HEK293T (cell line): ENCODE measurements at regions not wholly inside any gene's neighbourhood (a gene's known extent, or its start where the extent isn't known, plus 50 kb on each side); places are given as distances from the start of the nearest gene placed in this dataset.

Experiments used
- CTCF ChIA-PET: fragments of 350-600 bp; formaldehyde crosslinking; extraction: SDS; loops from one replicate; lab custom pipeline; 2021; ENCODE audit warnings: antibody characterized with exemption, inconsistent platforms; lab: Yijun Ruan, JAX
- POLR2A ChIA-PET: fragments of 350-600 bp; formaldehyde crosslinking; extraction: SDS; loops from one replicate; lab custom pipeline; 2020; ENCODE audit warnings: antibody characterized with exemption, inconsistent platforms; lab: Yijun Ruan, JAX
- DNase-seq: peaks from one replicate; pipeline ENCODE4 v3.0.0; 2012; ENCODE audit warnings: mixed read lengths; ENCODE audit errors: extremely low spot score
- ARNT ChIP-seq: fragments of 450-650 bp; IDR thresholded peaks from 2 replicates; pipeline ENCODE4 v1.6.1; 2017; ENCODE audit warnings: mild to moderate bottlenecking
- BHLHE40 ChIP-seq: fragments of 450-650 bp; IDR thresholded peaks from 2 replicates; pipeline ENCODE4 v1.6.1; 2016; ENCODE audit warnings: mild to moderate bottlenecking, moderate library complexity, borderline replicate concordance
- CTBP1 ChIP-seq: fragments of 450-650 bp; IDR thresholded peaks from 2 replicates; pipeline ENCODE4 v1.6.1; 2016; ENCODE audit warnings: borderline replicate concordance
- ELF4 ChIP-seq: fragments of 450-650 bp; IDR thresholded peaks from 2 replicates; pipeline ENCODE4 v1.6.1; 2017; ENCODE audit warnings: antibody characterized with exemption
- FOXA1 ChIP-seq: fragments of 450-650 bp; IDR thresholded peaks from 2 replicates; pipeline ENCODE4 v1.6.1; 2016; ENCODE audit warnings: mild to moderate bottlenecking
- FOXK2 ChIP-seq: fragments of 450-650 bp; IDR thresholded peaks from 2 replicates; pipeline ENCODE4 v1.6.1; 2016; ENCODE audit warnings: mild to moderate bottlenecking
- FOXM1 ChIP-seq: fragments of 450-650 bp; IDR thresholded peaks from 2 replicates; pipeline ENCODE4 v1.6.1; 2017; ENCODE audit warnings: mild to moderate bottlenecking, borderline replicate concordance
- HDGF ChIP-seq: fragments of 450-650 bp; IDR thresholded peaks from 2 replicates; pipeline ENCODE4 v1.6.1; 2017; ENCODE audit warnings: antibody characterized with exemption, borderline replicate concordance
- L3MBTL2 ChIP-seq: fragments of 450-650 bp; conservative IDR thresholded peaks from 2 replicates; pipeline ENCODE4 v1.6.1; 2016; ENCODE audit warnings: mild to moderate bottlenecking
- LEF1 ChIP-seq: fragments of 450-650 bp; IDR thresholded peaks from 2 replicates; pipeline ENCODE4 v1.6.1; 2017; ENCODE audit warnings: mild to moderate bottlenecking, borderline replicate concordance
- NFRKB ChIP-seq: fragments of 450-650 bp; IDR thresholded peaks from 2 replicates; pipeline ENCODE4 v1.6.1; 2016; ENCODE audit warnings: mild to moderate bottlenecking, moderate library complexity
- PKNOX1 ChIP-seq: fragments of 450-650 bp; IDR thresholded peaks from 2 replicates; pipeline ENCODE4 v1.6.1; 2016
- SP1 ChIP-seq: fragments of 450-650 bp; IDR thresholded peaks from 2 replicates; pipeline ENCODE4 v1.6.1; 2017
- SUZ12 ChIP-seq: fragments of 450-650 bp; IDR thresholded peaks from 2 replicates; pipeline ENCODE4 v1.6.1; 2016; ENCODE audit warnings: mild to moderate bottlenecking
- TARDBP ChIP-seq: fragments of 450-650 bp; IDR thresholded peaks from 2 replicates; pipeline ENCODE4 v1.6.1; 2016
- ZNF384 ChIP-seq: fragments of 450-650 bp; IDR thresholded peaks from 2 replicates; pipeline ENCODE4 v1.6.1; 2016

DNA sequence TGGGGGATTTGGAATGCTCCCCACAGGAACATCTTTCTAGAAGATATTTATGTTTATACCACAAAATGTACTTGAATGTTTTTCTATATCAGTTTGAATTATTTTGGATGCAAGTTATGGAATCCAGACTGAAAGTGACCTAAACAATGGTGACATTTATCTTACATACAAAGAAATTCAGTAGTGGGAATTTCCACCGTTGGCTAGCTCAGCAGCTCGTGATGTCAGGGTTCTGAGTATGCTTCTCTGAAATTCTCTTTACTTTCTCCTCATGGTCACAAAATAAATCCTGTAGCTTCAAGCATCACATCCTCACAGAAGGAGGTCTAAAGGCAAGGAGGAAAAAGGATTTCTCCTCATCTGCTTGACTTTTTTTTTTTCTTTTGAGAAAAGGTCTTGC, 105.3 kb downstream of the AKAIN1 start:
- no peak for DNase-seq
- TF ChIP-seq FOXM1 (no peak), CTBP1 (no peak)
- ChIA-PET POLR2A (no interaction called here), CTCF (interaction anchor here (0.6 kb wide), 1 partner anchor 27 kb away, joined by 3 read pairs; no protein-coding TSS in a partner anchor)

DNA sequence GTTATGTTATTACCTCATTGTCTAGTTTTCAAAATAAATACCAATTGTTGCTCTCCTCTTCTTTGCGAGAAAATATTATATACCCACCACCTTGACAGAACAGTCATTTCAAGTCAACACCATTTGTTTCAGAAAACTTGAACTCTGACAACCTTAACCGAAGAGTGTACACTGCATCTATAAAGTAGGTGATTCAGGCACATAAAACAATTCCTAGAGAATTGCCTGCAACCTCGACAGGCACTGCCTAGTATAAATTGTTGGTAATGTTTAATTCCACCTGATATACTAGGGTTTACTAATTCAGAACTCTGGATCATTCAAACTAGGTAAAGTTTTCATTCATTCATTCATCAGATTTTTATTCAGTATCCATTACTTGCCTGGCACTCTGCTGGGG, 121.8 kb downstream of the AKAIN1 start:
- TF ChIP-seq FOXK2 = no peak
- TF ChIP-seq PKNOX1 = no peak
- TF ChIP-seq FOXM1 = no peak
- TF ChIP-seq CTBP1 = no peak
- no peak for TF ChIP-seq TARDBP
- TF ChIP-seq L3MBTL2 = no peak
- no peak for TF ChIP-seq FOXA1
- no peak for TF ChIP-seq ZNF384
- CTCF ChIA-PET = no interaction called here
- no peak for DNase-seq
- POLR2A ChIA-PET = no interaction called here

DNA sequence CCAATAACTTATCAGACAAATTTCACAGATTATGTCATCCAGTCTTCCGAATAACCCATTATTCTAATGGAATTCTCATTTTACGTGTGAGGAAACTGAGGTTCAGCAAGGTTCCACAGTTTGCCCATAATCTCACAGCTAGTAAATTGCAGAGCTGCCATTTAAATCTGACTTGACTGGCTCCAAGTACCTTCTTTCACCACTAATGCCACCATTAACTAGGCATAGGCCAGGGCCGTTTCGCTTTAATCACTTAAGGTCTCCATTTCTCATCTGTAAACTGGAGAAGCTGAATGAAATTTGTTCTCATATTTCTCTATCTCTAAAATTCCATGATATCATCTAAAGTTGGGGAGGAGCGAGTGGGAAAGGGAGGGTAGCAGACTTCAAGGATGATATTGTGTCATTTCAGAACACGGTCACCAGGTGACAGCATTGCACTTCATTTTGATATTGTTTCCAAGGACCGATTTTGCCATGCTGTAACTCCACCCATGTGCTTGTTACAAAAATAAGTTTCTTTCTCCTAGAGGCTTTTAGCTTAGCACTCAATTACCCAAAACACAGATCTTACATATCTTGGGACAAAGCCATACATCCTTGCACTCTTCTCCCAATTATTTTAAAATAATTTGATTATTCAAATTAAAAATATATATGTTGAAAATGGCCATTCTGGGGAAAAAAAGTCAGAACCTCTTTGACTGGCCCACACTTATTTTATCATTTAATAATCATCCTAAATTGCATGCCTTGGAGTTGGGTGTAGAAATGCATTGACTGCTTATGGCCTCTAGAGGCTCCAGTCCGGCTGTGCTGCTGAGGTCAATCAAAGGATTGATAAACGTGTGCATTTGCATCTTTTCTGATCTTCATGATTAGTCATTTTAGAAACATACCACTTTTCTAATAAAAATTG, 123.8 kb downstream of the AKAIN1 start:
- TF ChIP-seq ZNF384 = no peak
- TF ChIP-seq BHLHE40 = no peak
- no peak for TF ChIP-seq PKNOX1
- peak; percentile 26 for DNase-seq
- ChIA-PET POLR2A (no interaction called here), CTCF (interaction anchor here (0.6 kb wide), 1 partner anchor 477 kb away, joined by 3 read pairs; no protein-coding TSS in a partner anchor)

GRCh38 chr18:5068851-5069250, 128.2 kb downstream of the AKAIN1 start:
- TF ChIP-seq SP1 = no peak
- no peak for TF ChIP-seq ELF4
- TF ChIP-seq FOXK2 = no peak
- TF ChIP-seq L3MBTL2 = no peak
- no peak for TF ChIP-seq LEF1

DNA sequence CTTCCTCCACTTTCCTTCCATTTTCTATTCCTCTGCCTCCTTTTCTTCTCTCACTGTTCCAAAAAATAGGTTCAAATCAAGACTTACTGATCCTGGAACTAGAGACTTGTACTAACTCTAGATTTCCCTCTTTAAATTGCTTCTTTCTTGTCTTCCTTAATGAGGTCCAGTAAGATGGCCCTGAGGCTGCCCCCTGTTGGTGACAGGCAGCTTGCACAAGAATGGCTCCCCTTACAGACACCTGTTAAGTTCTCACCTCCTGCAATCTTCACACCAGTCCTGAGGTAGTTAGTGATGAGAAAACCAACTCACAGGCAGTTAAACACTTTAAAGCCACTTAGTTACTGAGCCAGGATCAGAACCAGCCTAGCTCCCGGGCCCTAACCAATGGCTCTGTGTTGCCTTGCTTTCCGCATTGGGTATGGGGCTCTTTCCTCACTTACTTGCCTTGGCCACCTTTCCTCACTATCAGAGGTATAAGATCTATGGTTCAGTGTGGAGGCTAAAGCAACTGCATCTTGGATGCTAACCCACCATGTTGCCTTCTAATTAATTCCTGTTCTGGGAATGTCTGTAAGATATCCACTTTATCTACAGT, 130.6 kb downstream of the AKAIN1 start:
- POLR2A ChIA-PET = no interaction called here
- CTCF ChIA-PET = no interaction called here
- peak; percentile 7 for DNase-seq
- TF ChIP-seq NFRKB (no peak), CTBP1 (no peak), ELF4 (no peak), FOXK2 (no peak), L3MBTL2 (no peak), ZNF384 (no peak), SP1 (no peak), FOXM1 (no peak), LEF1 (no peak), ARNT (no peak), PKNOX1 (no peak), TARDBP (no peak), BHLHE40 (no peak), SUZ12 (no peak), HDGF (no peak)

More at GRCh38 chr18:5068851-5069250, 128.2 kb downstream of the AKAIN1 start:
- ChIA-PET CTCF (no interaction called here), POLR2A (no interaction called here)
- no peak for DNase-seq

GRCh38 chr18:5065615-5066014, 131.4 kb downstream of the AKAIN1 start:
- ChIA-PET CTCF (no interaction called here), POLR2A (no interaction called here)
- no peak for DNase-seq
- TF ChIP-seq ARNT (no peak), L3MBTL2 (no peak), HDGF (no peak), CTBP1 (no peak), SUZ12 (no peak), ELF4 (no peak)
